ENCODE measurements at regions not wholly inside any gene's neighbourhood (a gene's known extent, or its start where the extent isn't known, plus 50 kb on each side); places are given as distances from the start of the nearest gene placed in this dataset.

- TF ChIP-seq ZNF423 (CRISPR knock-in tag; IDR thresholded peaks at IDR 0.05): no peak
- TF ChIP-seq, protein P1, sequence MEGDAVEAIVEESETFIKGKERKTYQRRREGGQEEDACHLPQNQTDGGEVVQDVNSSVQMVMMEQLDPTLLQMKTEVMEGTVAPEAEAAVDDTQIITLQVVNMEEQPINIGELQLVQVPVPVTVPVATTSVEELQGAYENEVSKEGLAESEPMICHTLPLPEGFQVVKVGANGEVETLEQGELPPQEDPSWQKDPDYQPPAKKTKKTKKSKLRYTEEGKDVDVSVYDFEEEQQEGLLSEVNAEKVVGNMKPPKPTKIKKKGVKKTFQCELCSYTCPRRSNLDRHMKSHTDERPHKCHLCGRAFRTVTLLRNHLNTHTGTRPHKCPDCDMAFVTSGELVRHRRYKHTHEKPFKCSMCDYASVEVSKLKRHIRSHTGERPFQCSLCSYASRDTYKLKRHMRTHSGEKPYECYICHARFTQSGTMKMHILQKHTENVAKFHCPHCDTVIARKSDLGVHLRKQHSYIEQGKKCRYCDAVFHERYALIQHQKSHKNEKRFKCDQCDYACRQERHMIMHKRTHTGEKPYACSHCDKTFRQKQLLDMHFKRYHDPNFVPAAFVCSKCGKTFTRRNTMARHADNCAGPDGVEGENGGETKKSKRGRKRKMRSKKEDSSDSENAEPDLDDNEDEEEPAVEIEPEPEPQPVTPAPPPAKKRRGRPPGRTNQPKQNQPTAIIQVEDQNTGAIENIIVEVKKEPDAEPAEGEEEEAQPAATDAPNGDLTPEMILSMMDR (IDR thresholded peaks at IDR 0.05): no peak
- TF ChIP-seq HMGXB4 (CRISPR knock-in tag; IDR thresholded peaks at IDR 0.05): no peak
- TF ChIP-seq NR2C2 (CRISPR knock-in tag; IDR thresholded peaks at IDR 0.05): no peak
These were observed 55.3 kb downstream of the OR2K2 start for GRCh38 chr9:111274737-111275136.
